ENCODE measurements at regions not wholly inside any gene's neighbourhood (a gene's known extent, or its start where the extent isn't known, plus 50 kb on each side); places are given as distances from the start of the nearest gene placed in this dataset.
A peak's percentile ranks its signal among the peaks of the same experiment; 100 is the strongest.

DNA sequence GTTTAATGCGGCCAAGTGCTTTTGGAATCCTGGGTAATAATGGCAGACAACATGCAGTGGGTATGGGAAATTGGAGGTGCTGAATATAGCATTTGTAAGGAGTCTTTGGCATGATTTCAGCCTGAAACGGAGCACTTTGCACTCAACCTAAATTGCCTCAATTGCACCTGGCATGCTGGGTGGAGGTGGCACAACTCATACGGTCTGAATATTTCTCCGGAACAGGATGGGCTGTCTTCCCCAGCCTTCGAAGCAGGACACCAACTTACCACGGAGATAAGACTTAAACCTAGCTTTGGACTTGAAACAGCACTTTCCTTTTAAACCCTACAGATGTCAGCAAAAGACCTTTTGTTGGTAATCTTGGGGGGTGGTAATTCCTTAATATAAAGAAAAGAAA lies 153.7 kb upstream of the SRRM4 start:
- no peak for DNase-seq (ENCODE audit: insufficient read length, low spot score)
- FAIRE-seq = no peak
- no peak for TF ChIP-seq POLR2A (IDR thresholded peaks at IDR 0.05; ENCODE audit: low read depth, low read length)

DNA sequence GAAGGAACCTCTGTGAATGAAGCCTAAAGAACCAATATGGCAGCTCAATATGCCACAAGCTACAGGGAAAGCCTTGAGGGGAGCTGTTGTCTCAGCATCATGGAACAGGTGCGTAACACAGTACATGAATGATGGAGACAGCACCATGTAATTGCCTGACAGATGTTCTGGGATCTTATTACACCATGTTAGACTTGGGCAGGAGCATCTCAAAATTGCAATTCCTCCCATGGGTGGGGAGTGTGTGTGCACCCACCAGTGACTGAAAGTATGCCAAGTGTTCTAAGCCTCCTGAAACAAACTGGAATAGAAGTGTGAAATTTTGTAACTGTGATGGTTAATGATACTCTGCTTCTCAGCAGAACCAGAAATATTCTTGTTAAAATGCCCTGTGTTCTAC lies 151.0 kb upstream of the SRRM4 start:
- no peak for DNase-seq (ENCODE audit: insufficient read length, low spot score)
- no peak for FAIRE-seq
- TF ChIP-seq POLR2A (IDR thresholded peaks at IDR 0.05; ENCODE audit: low read depth, low read length) = no peak

DNA sequence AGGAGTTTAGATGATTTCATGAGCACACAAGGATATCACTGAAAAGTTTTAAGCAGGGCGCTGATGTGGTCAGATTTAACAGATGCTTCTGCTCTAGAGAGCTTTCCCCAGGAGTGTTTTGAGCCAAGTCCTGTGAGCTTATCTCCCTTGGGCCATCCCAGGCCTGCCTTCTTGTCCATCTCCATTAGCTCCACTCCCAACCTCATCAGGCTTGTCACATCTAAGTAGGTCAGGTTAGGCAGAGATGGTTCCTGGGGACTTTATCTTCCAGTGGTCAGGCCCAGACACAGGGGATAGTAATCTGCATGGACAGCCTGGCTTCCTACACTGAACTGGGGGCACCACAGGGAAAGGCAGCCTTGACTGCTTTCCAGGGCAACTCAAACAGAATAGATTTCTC lies 145.4 kb upstream of the SRRM4 start:
- no peak for FAIRE-seq
- TF ChIP-seq POLR2A (IDR thresholded peaks at IDR 0.05; ENCODE audit: low read depth, low read length) = no peak
- DNase-seq (ENCODE audit: insufficient read length, low spot score) = no peak

DNA sequence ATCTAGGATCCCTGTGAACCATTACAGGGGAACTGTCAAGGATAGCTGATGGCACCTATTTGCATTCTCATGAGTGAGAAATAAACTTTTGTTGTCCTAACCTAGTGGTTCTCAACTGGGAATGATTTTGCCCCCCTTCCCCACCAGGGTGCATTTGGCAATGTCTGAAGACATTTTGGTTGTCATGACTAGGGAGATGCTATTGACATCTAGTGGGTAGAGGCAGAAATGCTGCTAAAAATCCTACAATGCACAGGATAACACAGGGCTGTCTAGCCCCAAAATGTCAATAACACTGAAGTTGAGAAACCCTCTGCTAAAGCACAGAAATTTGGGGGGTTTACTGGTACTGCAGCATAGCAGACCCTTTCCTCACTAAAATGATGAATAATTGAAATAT lies 140.9 kb upstream of the SRRM4 start:
- DNase-seq (ENCODE audit: insufficient read length, low spot score) (no peak), FAIRE-seq (no peak)
- TF ChIP-seq POLR2A (IDR thresholded peaks at IDR 0.05; ENCODE audit: low read depth, low read length) = no peak

DNA sequence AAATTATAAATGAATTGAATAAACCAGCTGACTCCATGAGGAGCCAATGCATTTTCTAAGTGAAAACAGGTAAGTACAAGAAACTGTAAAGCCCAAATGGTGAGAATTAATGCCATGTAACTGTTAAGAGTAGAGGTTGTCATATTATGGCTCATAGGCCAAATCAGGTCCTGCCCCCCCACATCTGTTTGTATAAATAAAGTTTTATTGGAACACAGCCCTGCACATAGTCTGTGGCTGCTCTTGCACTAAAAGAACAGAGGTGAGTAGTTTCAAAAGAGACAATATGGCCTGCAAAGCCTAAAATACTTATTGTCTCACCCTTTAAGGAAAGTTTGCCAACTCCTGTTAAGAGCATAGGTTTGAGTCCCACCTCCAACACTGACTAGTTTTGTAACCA lies 140.5 kb upstream of the SRRM4 start:
- FAIRE-seq = no peak
- no peak for DNase-seq (ENCODE audit: insufficient read length, low spot score)
- TF ChIP-seq POLR2A (IDR thresholded peaks at IDR 0.05; ENCODE audit: low read depth, low read length) = no peak

DNA sequence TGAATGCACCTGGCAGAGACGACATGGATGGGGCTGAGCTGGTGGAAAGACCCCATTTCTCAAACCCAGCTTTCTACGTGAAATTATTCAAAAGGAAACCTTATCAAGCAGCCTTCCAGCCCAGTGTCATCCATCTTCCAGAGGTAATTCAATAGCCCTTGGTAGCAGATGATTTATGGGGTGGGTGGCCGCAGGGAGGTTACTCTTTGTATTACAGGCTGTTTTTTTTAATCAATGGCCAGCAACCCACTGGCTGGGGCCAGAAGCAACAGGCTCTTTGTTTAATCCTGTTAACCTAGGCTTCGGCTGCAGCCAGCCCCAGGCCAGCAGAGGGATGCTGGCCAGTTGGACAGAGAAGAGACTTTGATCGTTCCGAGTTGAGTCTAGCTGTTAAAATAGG lies 139.8 kb upstream of the SRRM4 start:
- TF ChIP-seq POLR2A (IDR thresholded peaks at IDR 0.05; ENCODE audit: low read depth, low read length) = no peak
- DNase-seq (ENCODE audit: insufficient read length, low spot score) (no peak), FAIRE-seq (no peak)

DNA sequence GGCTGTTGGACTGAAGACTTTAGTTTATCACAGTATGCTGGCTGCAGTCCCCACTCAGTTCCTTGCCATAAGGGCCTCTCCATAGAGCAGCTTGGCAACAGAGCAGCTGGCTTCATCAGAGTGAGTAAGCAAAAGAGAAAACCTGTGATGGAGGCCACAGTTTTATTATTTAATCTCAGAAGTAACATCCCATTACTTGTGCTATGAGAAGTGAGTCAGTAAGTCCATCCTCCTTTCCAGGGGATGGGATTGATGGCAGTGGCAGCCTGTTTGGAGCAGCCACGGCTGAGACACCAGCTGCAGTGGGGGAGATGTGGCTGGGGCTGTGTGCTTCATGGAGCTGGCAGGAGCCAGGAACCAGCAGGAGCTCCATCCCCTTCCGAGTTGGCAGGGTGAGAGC lies 138.5 kb upstream of the SRRM4 start:
- TF ChIP-seq POLR2A (IDR thresholded peaks at IDR 0.05; ENCODE audit: low read depth, low read length) = no peak
- DNase-seq (ENCODE audit: insufficient read length, low spot score) (no peak), FAIRE-seq (no peak)

DNA sequence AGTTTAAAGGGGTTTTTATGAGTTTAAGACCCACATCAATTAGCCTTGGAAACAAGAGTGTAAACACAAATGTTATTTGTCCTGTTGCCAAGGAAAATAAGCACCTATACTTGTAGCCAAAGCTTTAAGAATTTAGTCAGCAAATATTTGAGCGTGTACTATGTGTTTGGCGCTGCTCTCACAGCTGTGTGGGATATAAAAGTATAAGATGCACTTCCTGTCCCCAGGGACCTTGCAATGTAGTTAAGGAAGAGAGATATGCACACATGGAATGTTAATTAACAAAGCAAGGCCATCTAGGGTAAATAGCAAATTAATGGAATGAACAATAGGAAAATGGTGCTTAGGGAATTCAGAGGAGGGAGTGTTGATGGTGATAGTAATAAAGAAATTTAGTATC lies 134.9 kb upstream of the SRRM4 start:
- FAIRE-seq = no peak
- no peak for TF ChIP-seq POLR2A (IDR thresholded peaks at IDR 0.05; ENCODE audit: low read depth, low read length)
- no peak for DNase-seq (ENCODE audit: insufficient read length, low spot score)

DNA sequence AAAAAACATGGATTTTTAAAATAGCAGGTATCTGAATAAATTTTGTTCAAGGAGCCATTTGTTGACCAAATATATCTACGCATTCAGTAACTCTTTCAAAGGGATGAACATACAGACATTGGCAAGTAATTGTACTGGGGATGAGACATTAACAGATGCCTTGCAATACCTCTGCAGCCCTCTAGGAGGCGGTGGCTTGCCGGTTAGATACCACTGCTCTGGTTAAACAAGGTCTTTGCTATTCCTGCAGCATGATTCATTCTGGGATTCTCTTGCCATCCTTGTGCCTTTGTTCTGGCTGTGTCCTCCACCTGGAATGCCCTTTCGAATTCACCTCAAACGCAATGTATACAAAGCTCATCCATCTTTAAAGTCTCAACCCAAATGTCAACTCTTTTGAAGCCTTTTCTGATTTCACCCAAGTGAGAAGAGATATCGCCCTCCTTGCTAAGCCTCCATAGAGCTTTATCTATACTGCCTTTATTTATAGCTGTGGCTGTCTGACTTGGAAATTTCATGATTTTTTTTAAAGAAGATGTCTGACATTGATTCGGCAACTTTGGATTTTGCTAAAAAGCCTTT lies 131.0 kb upstream of the SRRM4 start:
- no peak for TF ChIP-seq POLR2A (IDR thresholded peaks at IDR 0.05; ENCODE audit: low read depth, low read length)
- peak; percentile 15 for FAIRE-seq
- DNase-seq (ENCODE audit: insufficient read length, low spot score) = peak; percentile 15

DNA sequence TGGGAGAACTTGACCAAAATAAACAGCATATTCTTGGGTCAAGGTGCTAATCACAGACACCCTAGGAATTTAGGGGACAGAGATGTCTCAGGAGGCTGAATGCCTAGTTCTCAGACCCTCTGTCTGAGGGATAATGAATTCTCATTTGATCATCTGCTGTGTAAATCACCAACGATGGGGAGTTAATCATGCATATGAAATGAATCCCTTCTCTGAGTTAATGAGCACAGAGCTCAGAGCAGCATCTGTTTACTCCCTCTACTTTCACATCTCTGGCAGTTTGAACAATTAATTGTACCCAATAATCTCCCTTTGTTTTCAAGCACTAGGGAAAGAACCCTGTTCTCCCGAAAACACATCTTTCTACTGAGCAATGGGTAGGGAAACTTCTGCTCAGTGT lies 129.4 kb upstream of the SRRM4 start:
- no peak for TF ChIP-seq POLR2A (IDR thresholded peaks at IDR 0.05; ENCODE audit: low read depth, low read length)
- DNase-seq (ENCODE audit: insufficient read length, low spot score) (no peak), FAIRE-seq (no peak)

DNA sequence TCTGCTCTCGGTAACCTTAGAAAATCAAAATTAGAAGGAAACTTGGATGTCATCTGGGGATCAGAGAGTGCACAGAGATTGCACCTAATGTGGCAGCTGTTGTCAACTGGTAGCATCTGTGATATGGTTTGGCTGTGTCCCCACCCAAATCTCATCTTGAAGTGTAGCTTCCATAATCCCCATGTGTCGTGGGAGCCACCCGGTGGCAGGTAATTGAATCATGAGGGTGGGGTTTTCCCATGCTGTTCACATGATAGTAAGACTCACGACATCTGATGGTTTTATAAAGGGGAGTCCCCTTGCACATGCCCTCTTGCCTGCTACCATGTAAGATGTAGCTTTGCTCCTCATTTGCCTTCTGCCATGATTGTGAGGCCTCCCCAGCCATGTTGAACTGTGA lies 127.7 kb upstream of the SRRM4 start:
- FAIRE-seq (no peak), DNase-seq (ENCODE audit: insufficient read length, low spot score) (no peak)
- TF ChIP-seq POLR2A (IDR thresholded peaks at IDR 0.05; ENCODE audit: low read depth, low read length) = no peak

DNA sequence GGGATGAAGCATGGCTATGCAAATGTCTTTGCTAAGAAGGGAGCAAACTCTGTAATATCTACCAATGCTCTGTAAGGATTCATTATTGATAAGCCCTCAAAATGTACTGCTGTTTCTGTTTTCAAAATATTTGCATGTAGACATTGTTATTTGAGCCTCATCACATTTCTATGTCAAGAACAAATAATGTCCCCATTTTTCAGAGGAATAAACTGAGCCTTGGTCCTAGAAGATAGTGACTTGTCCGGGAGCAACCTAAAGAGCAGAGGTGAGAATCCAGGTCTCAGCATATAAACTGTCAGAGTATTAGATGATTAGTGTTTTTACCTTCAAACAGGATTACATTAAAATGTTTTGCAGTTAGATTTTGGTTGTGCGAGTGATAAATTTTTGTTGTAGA lies 125.5 kb upstream of the SRRM4 start:
- TF ChIP-seq POLR2A (IDR thresholded peaks at IDR 0.05; ENCODE audit: low read depth, low read length) = no peak
- DNase-seq (ENCODE audit: insufficient read length, low spot score) = no peak
- no peak for FAIRE-seq

DNA sequence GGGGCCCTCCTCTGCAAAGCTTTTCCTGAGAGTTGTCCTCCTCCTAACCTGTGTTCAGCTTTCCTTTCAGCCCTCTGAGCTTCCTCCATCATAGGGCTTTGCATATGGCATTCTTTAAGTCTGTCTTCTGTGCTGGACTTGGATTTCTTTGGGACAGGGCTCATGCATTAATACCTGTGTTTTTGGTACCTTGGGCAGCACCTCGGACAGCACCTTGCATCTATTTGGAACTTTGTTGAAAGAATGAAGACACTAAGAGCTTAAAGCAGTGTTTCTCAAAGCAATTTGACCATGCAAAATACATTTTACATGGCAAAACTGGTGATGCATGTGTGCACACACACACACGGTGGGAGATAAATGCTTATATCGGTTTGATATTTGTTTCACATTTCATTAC lies 115.0 kb upstream of the SRRM4 start:
- no peak for TF ChIP-seq POLR2A (IDR thresholded peaks at IDR 0.05; ENCODE audit: low read depth, low read length)
- FAIRE-seq (no peak), DNase-seq (ENCODE audit: insufficient read length, low spot score) (no peak)

DNA sequence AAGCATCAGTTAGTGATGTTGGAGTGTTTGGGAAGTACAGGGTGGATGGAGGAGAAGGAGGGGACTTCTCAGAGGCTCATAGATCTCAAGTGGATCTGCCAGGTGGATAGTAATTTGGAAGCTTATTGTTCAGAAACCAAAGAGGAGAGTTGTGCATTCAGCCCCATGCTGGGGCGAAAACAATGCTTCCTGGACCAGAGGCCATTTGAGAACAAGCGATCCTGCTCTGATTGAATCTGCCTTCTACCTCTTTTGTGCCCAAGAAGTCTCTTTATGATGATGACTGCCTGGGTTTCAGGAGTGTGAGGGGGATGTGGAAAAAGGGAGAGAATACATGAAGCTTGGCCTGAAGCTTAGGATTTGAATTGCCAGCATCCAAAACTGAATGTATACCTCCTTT lies 110.8 kb upstream of the SRRM4 start:
- TF ChIP-seq POLR2A (IDR thresholded peaks at IDR 0.05; ENCODE audit: low read depth, low read length) = no peak
- FAIRE-seq (no peak), DNase-seq (ENCODE audit: insufficient read length, low spot score) (no peak)

DNA sequence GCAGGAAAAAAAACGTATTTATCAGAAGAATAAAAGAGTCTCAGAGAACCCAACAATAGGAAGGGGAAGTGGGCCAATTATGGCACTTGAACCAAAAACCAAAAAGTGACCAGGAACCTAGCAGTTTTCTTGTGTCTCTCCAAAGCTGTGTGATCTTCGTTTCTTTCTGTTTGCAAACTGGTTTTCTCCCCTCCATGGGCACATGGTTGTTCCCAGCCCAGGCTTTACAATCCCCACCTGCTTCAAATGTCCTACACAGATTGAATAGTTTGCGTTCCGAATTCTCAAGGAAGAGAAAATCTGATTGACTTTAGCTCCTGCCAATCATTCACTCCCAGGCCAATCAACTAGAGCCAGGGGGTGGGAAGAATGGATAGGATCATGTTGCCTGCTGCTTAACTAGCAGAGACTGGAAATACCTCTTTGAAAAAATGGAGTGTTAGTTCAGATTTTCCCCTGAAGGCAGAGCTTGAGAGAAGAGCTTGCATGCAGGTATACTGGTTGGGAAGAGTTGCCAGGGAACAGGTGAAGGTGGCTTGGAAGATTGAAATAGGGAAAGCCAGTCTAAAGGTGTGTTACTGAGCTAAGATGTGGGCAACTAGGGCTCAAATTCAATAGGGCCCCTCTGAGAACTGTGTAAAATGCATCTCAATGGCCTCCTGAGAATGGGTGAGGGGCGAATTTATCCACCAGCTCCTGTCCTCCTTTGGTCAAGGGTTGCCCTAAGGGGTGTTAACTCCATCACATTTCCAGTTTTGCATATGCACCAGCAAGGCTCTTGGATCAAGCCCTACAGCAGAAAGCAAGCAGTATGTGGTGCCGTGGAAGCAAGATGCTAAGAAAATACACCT lies 106.4 kb upstream of the SRRM4 start:
- no peak for TF ChIP-seq POLR2A (IDR thresholded peaks at IDR 0.05; ENCODE audit: low read depth, low read length)
- FAIRE-seq = no peak
- no peak for DNase-seq (ENCODE audit: insufficient read length, low spot score)
